ENCODE measurements at regions not wholly inside any gene's neighbourhood (a gene's known extent, or its start where the extent isn't known, plus 50 kb on each side); places are given as distances from the start of the nearest gene placed in this dataset.

DNA sequence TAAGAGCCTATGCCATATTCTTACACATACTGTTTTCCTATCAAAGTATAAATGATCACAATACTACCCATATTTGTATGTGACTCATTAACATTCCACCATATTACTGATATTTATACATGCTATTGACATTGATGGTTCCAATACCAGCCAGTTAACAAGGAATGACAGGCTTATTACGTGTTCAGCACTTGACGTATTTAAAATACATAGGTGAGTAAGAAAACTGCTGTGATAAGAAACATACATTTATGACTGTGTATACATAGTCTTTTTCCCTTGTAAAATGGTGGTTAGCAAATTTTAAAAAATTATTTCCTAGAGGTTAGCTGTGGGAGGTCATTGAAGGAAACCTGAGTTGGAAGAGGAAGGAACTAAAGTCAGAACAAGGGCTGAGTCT is 81.1 kb upstream of the NEUROD6 start:
- Histone ChIP-seq H3K4me1 (replicated peaks) (no peaks in the 10 kb centered on the region), H3K9me3 (no peaks in the 10 kb centered on the region), H3K27ac (no peak overlapping the region), H3K27me3 (replicated peaks; ENCODE audit: insufficient read depth) (no peaks in the 10 kb centered on the region), H3K4me3 (no peak overlapping the region), H3K36me3 (no peaks in the 10 kb centered on the region)
- intact Hi-C loops (cut with DNase I), result no loop called here
- no peak for TF ChIP-seq POLR2A (IDR thresholded peaks at IDR 0.05)
- TF ChIP-seq, protein P1, sequence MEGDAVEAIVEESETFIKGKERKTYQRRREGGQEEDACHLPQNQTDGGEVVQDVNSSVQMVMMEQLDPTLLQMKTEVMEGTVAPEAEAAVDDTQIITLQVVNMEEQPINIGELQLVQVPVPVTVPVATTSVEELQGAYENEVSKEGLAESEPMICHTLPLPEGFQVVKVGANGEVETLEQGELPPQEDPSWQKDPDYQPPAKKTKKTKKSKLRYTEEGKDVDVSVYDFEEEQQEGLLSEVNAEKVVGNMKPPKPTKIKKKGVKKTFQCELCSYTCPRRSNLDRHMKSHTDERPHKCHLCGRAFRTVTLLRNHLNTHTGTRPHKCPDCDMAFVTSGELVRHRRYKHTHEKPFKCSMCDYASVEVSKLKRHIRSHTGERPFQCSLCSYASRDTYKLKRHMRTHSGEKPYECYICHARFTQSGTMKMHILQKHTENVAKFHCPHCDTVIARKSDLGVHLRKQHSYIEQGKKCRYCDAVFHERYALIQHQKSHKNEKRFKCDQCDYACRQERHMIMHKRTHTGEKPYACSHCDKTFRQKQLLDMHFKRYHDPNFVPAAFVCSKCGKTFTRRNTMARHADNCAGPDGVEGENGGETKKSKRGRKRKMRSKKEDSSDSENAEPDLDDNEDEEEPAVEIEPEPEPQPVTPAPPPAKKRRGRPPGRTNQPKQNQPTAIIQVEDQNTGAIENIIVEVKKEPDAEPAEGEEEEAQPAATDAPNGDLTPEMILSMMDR (IDR thresholded peaks at IDR 0.05), result no peak
- TF ChIP-seq POLR2AphosphoS5 (IDR thresholded peaks at IDR 0.05), result no peak
- DNase-seq (ENCODE audit: low spot score), result no peak
- WGBS, result 94% methylated on average over 2 of the region's 2 CpGs

DNA sequence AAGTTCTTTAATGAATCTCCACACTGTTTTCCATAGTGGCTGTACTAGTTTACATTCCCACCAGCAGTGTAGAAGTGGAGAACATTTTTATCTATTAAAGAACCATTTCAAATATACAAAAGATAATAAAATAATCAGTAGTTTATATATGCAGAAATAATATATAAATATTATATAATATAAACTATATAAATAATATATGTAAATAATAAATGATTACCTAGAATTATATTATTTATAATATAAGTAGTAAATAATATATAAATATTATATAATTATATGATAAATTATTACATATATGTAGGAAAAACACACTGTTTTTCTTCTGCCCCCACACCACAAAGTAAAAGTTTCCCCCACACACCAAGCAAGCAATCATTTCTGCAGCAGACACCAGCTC is 83.5 kb upstream of the NEUROD6 start:
- intact Hi-C loops (cut with DNase I), result no loop called here

DNA sequence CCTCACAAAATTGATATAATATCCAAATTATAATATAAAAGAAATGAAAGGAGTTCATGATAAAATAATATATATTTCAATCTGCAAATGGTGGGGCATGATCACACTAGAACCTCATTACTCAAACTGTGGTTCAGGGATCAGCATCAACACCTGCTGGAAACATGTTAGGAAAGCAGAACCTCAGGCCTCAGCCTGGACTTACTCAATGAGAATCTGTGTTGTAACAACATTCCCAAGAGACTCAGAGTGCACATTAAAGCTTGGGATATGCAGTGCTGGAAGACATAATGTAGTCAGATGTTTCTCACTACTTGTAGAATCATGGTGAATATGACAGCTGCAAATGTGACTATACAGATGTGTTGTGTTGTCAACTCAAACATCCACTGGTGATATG is 81.7 kb upstream of the ITPRID1 start:
- H3K36me3 ChIP-seq, result no peaks in the 10 kb centered on the region
- intact Hi-C loops (cut with DNase I), result no loop called here
- no peak overlapping the region for H3K27ac ChIP-seq
- DNase-seq (ENCODE audit: low spot score), result no peak
- H3K4me3 ChIP-seq, result no peak overlapping the region
- H3K9me3 ChIP-seq, result no peaks in the 10 kb centered on the region
- no peaks in the 10 kb centered on the region for H3K4me1 ChIP-seq (replicated peaks)
- TF ChIP-seq POLR2AphosphoS5 (IDR thresholded peaks at IDR 0.05), result no peak
- no peak for TF ChIP-seq POLR2A (IDR thresholded peaks at IDR 0.05)
- TF ChIP-seq, protein P1 (IDR thresholded peaks at IDR 0.05), result no peak
- H3K27me3 ChIP-seq (replicated peaks; ENCODE audit: insufficient read depth), result no peaks in the 10 kb centered on the region

More for the DNA sequence above, 83.5 kb upstream of the NEUROD6 start:
- Histone ChIP-seq H3K9me3 (no peaks in the 10 kb centered on the region), H3K4me3 (no peak overlapping the region), H3K27ac (no peak overlapping the region), H3K36me3 (no peaks in the 10 kb centered on the region), H3K4me1 (replicated peaks) (no peaks in the 10 kb centered on the region), H3K27me3 (replicated peaks; ENCODE audit: insufficient read depth) (no peaks in the 10 kb centered on the region)
- no peak for DNase-seq (ENCODE audit: low spot score)
- TF ChIP-seq, protein P1 (IDR thresholded peaks at IDR 0.05), result no peak
- TF ChIP-seq POLR2AphosphoS5 (IDR thresholded peaks at IDR 0.05) (no peak), POLR2A (IDR thresholded peaks at IDR 0.05) (no peak)

DNA sequence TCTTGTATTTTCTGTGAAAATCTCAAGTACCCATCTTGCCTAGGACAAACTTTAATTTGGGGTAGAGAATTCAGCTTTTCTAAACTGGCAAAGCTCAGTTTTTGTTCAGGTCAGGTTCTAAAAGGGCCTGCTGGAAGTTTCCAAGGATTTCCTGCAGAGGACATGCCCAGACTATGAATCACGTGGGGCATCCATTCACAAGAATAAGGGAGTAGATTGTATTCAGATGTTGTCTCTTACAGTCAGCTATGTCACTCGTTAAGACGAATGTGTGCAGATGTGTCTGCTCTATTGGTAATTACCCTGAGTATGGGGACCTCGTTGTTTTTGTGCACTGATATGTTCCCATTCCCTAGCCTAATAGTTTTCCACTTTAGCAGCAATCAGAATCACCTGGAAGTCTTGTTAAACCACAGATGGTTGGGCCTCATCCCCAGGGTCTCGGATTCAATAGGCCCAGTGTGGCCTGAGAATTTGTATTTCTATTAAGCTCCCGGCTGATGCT is 81.0 kb upstream of the ITPRID1 start:
- TF ChIP-seq POLR2A (IDR thresholded peaks at IDR 0.05) (no peak), POLR2AphosphoS5 (IDR thresholded peaks at IDR 0.05) (no peak)
- TF ChIP-seq, protein P1 (IDR thresholded peaks at IDR 0.05), result no peak
- Histone ChIP-seq H3K4me3 (no peak overlapping the region), H3K36me3 (no peaks in the 10 kb centered on the region), H3K27ac (no peak overlapping the region), H3K4me1 (replicated peaks) (no peaks in the 10 kb centered on the region), H3K9me3 (no peaks in the 10 kb centered on the region), H3K27me3 (replicated peaks; ENCODE audit: insufficient read depth) (no peaks in the 10 kb centered on the region)
- DNase-seq (ENCODE audit: low spot score), result no peak
- intact Hi-C loops (cut with DNase I), result no loop called here
- 54% methylated on average over 6 of the region's 6 CpGs for WGBS

DNA sequence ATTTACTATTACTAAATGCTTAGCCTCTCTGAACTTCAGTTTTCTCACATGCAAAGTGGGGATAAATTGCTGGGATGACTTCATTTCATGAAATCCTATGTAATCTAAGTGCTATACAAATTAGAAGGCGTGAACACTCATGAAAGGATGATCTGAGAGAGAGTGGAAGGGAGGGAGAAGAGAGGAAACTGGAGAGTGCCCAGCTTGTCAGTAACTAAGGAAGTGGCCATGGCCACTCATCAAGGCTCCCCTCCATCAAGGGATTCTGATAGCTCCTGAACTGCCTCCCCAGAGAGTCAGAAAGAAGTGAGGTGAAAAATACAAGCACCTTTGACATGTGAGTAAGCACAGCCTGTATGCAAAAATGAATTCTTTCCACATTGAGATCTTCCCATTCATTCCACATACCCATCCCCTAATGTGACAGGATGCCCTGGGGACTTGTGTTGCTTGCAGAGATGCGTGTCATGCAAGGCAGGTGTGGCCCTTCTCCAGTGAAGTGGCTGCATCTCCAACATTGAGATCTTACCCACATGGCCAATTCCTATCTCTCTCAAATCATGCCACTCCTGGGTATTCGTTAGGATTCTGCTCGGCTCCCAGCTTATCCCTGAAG is 76.5 kb upstream of the ITPRID1 start:
- Histone ChIP-seq H3K27ac (no peak overlapping the region), H3K9me3 (no peaks in the 10 kb centered on the region), H3K4me3 (no peak overlapping the region), H3K4me1 (replicated peaks) (no peaks in the 10 kb centered on the region), H3K36me3 (no peaks in the 10 kb centered on the region), H3K27me3 (replicated peaks; ENCODE audit: insufficient read depth) (no peaks in the 10 kb centered on the region)
- TF ChIP-seq POLR2A (IDR thresholded peaks at IDR 0.05), result no peak
- TF ChIP-seq, protein P1 (IDR thresholded peaks at IDR 0.05), result no peak
- no peak for TF ChIP-seq POLR2AphosphoS5 (IDR thresholded peaks at IDR 0.05)
- 95% methylated on average over 4 of the region's 4 CpGs for WGBS
- intact Hi-C loops (cut with DNase I), result no loop called here
- no peak for DNase-seq (ENCODE audit: low spot score)
